Natural killer cell treated with Interleukin-12 subunit alpha and Interleukin-12 subunit beta and Interleukin-15 and Interleukin-18, amount 100 ng/mL, for 72 hours (primary cell): ENCODE measurements at regions not wholly inside any gene's neighbourhood (a gene's known extent, or its start where the extent isn't known, plus 50 kb on each side); places are given as distances from the start of the nearest gene placed in this dataset.

Experiments
- ATAC-seq, 2 donors: fragments of 150-1000 bp; cut with Tn5 transposase in 1 of 2; sonication (Bioruptor Pico), chemical (Tn5 transposase) in 1 of 2; 2 replicates each; pipeline ENCODE4 v1.10.0; 2021
- DNase-seq: peaks from one replicate; pipeline ENCODE4 v3.0.0; 2022; ENCODE audit warnings: low spot score
- H3K27ac Mint-ChIP-seq, 2 donors: 1 replicate in 1 of 2; 2 replicates in 1 of 2; pipeline ENCODE4 v1.8.0; 2022; ENCODE audit warnings: mixed read lengths in 2 of 2, mild to moderate bottlenecking in 1 of 2, moderate library complexity in 1 of 2
- H3K27me3 Mint-ChIP-seq, 2 donors: 1 replicate in 1 of 2; 2 replicates in 1 of 2; pipeline ENCODE4 v1.8.0; 2022; ENCODE audit warnings: mixed read lengths in 2 of 2
- H3K36me3 Mint-ChIP-seq: one replicate; pipeline ENCODE4 v1.8.0; 2022; ENCODE audit warnings: mixed read lengths
- H3K4me1 Mint-ChIP-seq, 2 donors: 1 replicate in 1 of 2; 2 replicates in 1 of 2; pipeline ENCODE4 v1.8.0; 2022; ENCODE audit warnings: low read depth in 2 of 2, mixed read lengths in 2 of 2, mild to moderate bottlenecking in 1 of 2
- H3K4me3 Mint-ChIP-seq: one replicate; pipeline ENCODE4 v1.8.0; 2022; ENCODE audit warnings: mixed read lengths
- H3K9me3 Mint-ChIP-seq: 2 replicates; pipeline ENCODE4 v1.8.0; 2022; ENCODE audit warnings: mixed read lengths

DNA sequence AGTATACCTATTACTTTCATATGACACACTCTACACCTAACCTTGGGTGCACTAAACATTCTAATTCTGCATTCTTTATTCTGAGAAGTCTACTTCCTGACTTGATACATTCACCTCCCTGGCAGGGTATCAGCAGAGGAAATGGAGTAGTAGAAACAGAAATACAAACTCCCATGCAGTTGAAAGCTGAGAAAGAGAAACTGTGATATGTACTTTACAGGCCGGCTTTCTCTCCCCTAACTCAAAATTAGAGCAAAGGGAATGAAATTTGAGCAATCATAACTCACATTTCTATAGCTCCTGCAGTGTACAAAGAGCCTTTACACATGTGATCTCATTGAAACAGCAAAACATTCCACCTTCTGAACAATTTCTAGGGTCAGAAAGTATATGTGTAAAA is 135.5 kb upstream of the COL8A1 start:
- Mint-ChIP-seq H3K9me3 (no peaks in the 10 kb centered on the region), H3K27ac (no peak overlapping the region), H3K4me3 (no peak overlapping the region), H3K27me3 (no peaks in the 10 kb centered on the region), H3K36me3 (no peaks in the 10 kb centered on the region), H3K4me1 (peaks cover 3 to 5% of the 10 kb centered on the region in 2 donors)
- ATAC-seq (no peak), DNase-seq (no peak)

- H3K27me3 Mint-ChIP-seq: no peaks in the 10 kb centered on the region
- ATAC-seq: no peak
- DNase-seq: no peak
- H3K27ac Mint-ChIP-seq: no peak overlapping the region
- H3K9me3 Mint-ChIP-seq: no peaks in the 10 kb centered on the region
- no peaks in the 10 kb centered on the region for H3K4me1 Mint-ChIP-seq
- H3K4me3 Mint-ChIP-seq: no peak overlapping the region
- no peaks in the 10 kb centered on the region for H3K36me3 Mint-ChIP-seq
Measured at GRCh38 chr3:99500485-99500884, 137.9 kb upstream of the COL8A1 start.

GRCh38 chr3:99499235-99500158 is 138.9 kb upstream of the COL8A1 start:
- Mint-ChIP-seq H3K4me1 (no peaks in the 10 kb centered on the region), H3K4me3 (no peak overlapping the region), H3K27ac (no peak overlapping the region), H3K36me3 (no peaks in the 10 kb centered on the region), H3K27me3 (no peaks in the 10 kb centered on the region), H3K9me3 (no peaks in the 10 kb centered on the region)
- ATAC-seq (no peak), DNase-seq (no peak)

DNA sequence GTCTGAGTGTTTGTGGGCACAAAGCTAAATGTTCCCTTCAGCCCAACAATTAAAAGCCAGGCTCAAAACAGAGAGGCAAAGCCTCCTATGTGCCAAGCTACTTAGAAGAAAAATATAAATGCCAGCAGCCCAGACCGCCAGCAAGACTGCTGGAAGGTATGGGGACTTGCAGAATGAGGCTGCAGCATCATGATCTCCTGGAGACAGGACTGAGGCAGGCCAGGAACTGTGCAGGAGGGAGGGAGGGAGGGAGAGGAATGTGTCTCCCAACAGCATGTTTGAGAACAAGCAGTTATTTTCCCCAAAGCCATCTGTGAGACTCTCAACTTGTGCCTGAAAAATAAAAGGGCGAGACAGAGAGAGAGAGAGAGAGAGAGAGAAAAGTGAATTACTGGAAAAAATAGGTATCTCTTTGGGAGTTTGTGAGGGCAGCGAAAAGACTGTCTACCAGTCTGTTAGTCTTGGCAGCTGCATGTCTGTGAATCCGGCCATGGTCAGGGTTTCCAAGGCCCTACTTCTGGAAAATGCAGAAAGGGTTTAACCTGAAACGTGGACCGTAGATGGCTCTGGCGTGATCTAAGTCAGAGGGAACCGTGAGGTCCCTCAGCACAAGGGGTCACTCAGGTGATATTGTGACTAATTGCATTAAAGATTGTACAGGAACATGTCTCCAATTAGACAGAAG is 139.7 kb upstream of the COL8A1 start:
- Mint-ChIP-seq H3K4me1 (no peaks in the 10 kb centered on the region), H3K27ac (no peak overlapping the region), H3K9me3 (no peaks in the 10 kb centered on the region), H3K4me3 (no peak overlapping the region), H3K27me3 (no peaks in the 10 kb centered on the region), H3K36me3 (no peaks in the 10 kb centered on the region)
- ATAC-seq (no peak), DNase-seq (no peak)

- Mint-ChIP-seq H3K9me3 (peaks cover 22% of the 10 kb centered on the region), H3K27ac (no peak overlapping the region), H3K4me1 (no peaks in the 10 kb centered on the region), H3K27me3 (no peaks in the 10 kb centered on the region), H3K4me3 (no peak overlapping the region), H3K36me3 (peaks cover 6% of the 10 kb centered on the region)
- ATAC-seq (no peak), DNase-seq (no peak)
Measured at GRCh38 chr3:99487894-99488293, 150.5 kb upstream of the COL8A1 start.

DNA sequence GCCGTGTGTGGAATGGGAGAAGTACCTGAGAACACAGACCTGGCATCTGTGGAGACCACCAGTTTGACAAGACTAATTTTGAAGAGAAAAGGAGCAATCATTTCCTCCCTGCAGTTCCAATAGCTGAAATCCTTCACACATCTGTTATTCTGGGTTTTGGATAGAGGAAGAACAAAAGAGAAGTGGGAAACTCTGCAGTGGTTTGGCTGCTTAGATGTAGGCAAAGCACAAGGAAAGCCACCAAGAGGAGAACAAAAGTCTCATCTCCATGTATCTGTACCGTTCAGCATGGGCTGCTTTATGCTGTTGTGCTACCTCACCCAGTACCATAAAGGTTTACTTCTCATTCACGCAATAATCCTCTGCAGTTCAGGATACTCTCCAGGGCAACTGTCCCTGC is 153.1 kb upstream of the COL8A1 start:
- Mint-ChIP-seq H3K4me1 (no peaks in the 10 kb centered on the region), H3K27ac (no peak overlapping the region), H3K27me3 (no peaks in the 10 kb centered on the region), H3K4me3 (no peak overlapping the region), H3K36me3 (peaks cover 6% of the 10 kb centered on the region), H3K9me3 (peaks cover 18% of the 10 kb centered on the region)
- ATAC-seq (no peak), DNase-seq (no peak)

DNA sequence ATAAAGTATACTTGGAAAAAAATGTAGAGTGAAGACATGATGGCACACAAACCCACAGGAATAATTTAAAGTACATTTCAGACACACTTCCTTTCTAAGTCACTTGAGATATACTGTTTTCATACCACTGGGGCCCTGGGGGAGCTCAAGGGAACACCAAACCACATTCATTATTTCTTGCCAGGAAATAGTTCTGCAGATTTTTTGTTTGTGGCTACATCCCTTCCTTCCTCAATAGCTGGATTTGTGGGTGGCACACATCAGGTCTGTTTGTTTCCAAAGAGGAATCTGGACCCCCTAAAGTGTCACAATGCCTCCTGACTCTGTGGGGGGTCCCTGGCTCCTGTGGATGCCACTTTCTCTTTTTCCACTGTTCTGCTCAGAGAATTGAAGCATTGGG is 153.5 kb upstream of the COL8A1 start:
- H3K36me3 Mint-ChIP-seq: peaks cover 6% of the 10 kb centered on the region
- H3K4me1 Mint-ChIP-seq: no peaks in the 10 kb centered on the region
- H3K4me3 Mint-ChIP-seq: no peak overlapping the region
- DNase-seq (no peak), ATAC-seq (no peak)
- no peak overlapping the region for H3K27ac Mint-ChIP-seq
- no peaks in the 10 kb centered on the region for H3K27me3 Mint-ChIP-seq
- peaks cover 18% of the 10 kb centered on the region for H3K9me3 Mint-ChIP-seq

- peaks cover 13% of the 10 kb centered on the region for H3K9me3 Mint-ChIP-seq
- DNase-seq (no peak), ATAC-seq (no peak)
- H3K4me1 Mint-ChIP-seq: no peaks in the 10 kb centered on the region
- no peak overlapping the region for H3K27ac Mint-ChIP-seq
- no peaks in the 10 kb centered on the region for H3K27me3 Mint-ChIP-seq
- no peak overlapping the region for H3K4me3 Mint-ChIP-seq
- H3K36me3 Mint-ChIP-seq: peaks cover 6% of the 10 kb centered on the region
Measured at GRCh38 chr3:99483841-99484240, 154.6 kb upstream of the COL8A1 start.

GRCh38 chr3:99482191-99482590 is 156.2 kb upstream of the COL8A1 start:
- Mint-ChIP-seq H3K4me1 (no peaks in the 10 kb centered on the region), H3K27ac (no peak overlapping the region), H3K9me3 (peaks cover 4% of the 10 kb centered on the region), H3K36me3 (no peaks in the 10 kb centered on the region), H3K27me3 (no peaks in the 10 kb centered on the region), H3K4me3 (no peak overlapping the region)
- no peak for DNase-seq
- no peak for ATAC-seq

- no peak overlapping the region for H3K27ac Mint-ChIP-seq
- H3K9me3 Mint-ChIP-seq: peaks cover 4% of the 10 kb centered on the region
- no peaks in the 10 kb centered on the region for H3K27me3 Mint-ChIP-seq
- no peaks in the 10 kb centered on the region for H3K36me3 Mint-ChIP-seq
- no peaks in the 10 kb centered on the region for H3K4me1 Mint-ChIP-seq
- H3K4me3 Mint-ChIP-seq: no peak overlapping the region
- ATAC-seq (no peak), DNase-seq (no peak)
Measured at GRCh38 chr3:99481561-99481960, 156.8 kb upstream of the COL8A1 start.

DNA sequence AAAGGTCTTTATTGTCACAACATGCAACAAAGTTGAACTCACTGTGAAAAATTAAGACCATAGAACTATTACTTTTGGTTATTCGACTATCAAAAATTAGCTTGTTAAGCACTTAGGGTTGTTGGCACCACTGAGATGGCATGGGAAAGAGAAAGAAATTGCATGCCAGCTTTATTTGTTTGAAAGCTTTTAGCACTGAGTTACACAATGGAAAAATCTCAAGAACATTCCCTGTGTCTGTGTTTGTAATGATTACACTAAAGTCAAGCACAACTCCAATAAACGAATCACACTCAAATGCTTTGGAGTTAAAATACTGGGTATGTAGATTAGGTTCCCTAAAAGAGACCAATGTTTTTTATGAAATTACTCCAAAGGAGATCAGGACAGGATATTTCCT is 158.6 kb upstream of the COL8A1 start:
- ATAC-seq (no peak), DNase-seq (no peak)
- Mint-ChIP-seq H3K9me3 (peaks cover 4% of the 10 kb centered on the region), H3K36me3 (no peaks in the 10 kb centered on the region), H3K4me3 (no peak overlapping the region), H3K4me1 (no peaks in the 10 kb centered on the region), H3K27me3 (no peaks in the 10 kb centered on the region), H3K27ac (no peak overlapping the region)

GRCh38 chr3:99477650-99478049 is 160.7 kb upstream of the COL8A1 start:
- ATAC-seq (no peak), DNase-seq (no peak)
- no peaks in the 10 kb centered on the region for H3K27me3 Mint-ChIP-seq
- H3K36me3 Mint-ChIP-seq: no peaks in the 10 kb centered on the region
- H3K4me1 Mint-ChIP-seq: no peaks in the 10 kb centered on the region
- H3K9me3 Mint-ChIP-seq: peaks cover 4% of the 10 kb centered on the region
- no peak overlapping the region for H3K27ac Mint-ChIP-seq
- H3K4me3 Mint-ChIP-seq: no peak overlapping the region

- ATAC-seq (no peak), DNase-seq (no peak)
- Mint-ChIP-seq H3K4me1 (no peaks in the 10 kb centered on the region), H3K9me3 (no peaks in the 10 kb centered on the region), H3K27me3 (no peaks in the 10 kb centered on the region), H3K36me3 (no peaks in the 10 kb centered on the region), H3K27ac (no peak overlapping the region), H3K4me3 (no peak overlapping the region)
Measured at GRCh38 chr3:99475229-99475628, 163.2 kb upstream of the COL8A1 start.

DNA sequence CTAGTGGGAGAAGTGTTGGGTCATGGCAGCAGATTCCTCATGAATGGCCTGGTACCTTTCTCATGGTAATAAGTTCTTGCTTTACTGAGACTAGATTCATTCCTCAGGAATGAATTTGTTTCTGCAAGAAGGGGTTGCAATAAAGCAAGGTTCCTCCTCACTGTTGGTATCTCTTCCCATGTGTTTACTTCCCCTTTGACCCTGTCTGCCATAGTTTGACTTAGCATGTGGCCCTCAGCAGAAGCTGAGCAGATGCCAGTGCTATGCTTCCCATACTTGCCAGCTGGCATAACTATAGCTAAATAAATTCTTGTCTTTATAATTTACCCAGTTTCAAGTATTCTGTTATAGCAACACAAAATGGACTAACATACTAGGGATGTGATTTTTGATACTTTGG is 163.6 kb upstream of the COL8A1 start:
- no peaks in the 10 kb centered on the region for H3K4me1 Mint-ChIP-seq
- H3K27me3 Mint-ChIP-seq: no peaks in the 10 kb centered on the region
- H3K4me3 Mint-ChIP-seq: no peak overlapping the region
- H3K36me3 Mint-ChIP-seq: no peaks in the 10 kb centered on the region
- no peaks in the 10 kb centered on the region for H3K9me3 Mint-ChIP-seq
- H3K27ac Mint-ChIP-seq: no peak overlapping the region
- DNase-seq: no peak
- ATAC-seq: no peak
